DND-41 (cell line): ENCODE measurements at regions not wholly inside any gene's neighbourhood (a gene's known extent, or its start where the extent isn't known, plus 50 kb on each side); places are given as distances from the start of the nearest gene placed in this dataset.

Source experiments
- EZH2 ChIP-seq: IDR thresholded peaks from 3 replicates; pipeline ENCODE4 v1.6.1; 2012; ENCODE audit warnings: borderline replicate concordance, low read depth, mild to moderate bottlenecking, moderate library complexity, low read length, inconsistent platforms; ENCODE audit not compliant: severe bottlenecking
- TF ChIP-seq, protein P1 (sequence below): IDR thresholded peaks from 2 replicates; pipeline ENCODE4 v1.5.1; 2012; ENCODE audit warnings: borderline replicate concordance, low read length, moderate library complexity, mild to moderate bottlenecking; ENCODE audit not compliant: poor library complexity, severe bottlenecking; ENCODE audit errors: extremely low read depth

DNA sequence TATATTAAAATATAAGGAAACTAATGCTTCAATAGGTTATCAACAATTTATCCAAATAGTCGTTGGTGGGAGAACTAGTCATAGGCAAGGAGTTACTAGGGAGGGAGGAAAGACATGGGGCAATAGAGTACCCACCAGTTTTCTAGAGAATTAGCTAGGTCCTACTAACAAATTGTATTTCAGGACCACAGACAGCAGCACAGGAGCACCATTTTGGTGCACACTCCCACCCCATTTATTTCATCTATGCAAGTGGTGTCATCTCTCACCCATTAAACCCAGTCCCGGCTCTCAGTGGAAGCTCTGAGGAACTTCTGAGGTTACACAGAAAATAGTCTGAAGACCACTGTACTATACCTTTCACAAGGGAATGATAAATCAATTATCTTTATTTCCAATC, 89.0 kb upstream of the BCAR3 start:
- TF ChIP-seq, protein P1, sequence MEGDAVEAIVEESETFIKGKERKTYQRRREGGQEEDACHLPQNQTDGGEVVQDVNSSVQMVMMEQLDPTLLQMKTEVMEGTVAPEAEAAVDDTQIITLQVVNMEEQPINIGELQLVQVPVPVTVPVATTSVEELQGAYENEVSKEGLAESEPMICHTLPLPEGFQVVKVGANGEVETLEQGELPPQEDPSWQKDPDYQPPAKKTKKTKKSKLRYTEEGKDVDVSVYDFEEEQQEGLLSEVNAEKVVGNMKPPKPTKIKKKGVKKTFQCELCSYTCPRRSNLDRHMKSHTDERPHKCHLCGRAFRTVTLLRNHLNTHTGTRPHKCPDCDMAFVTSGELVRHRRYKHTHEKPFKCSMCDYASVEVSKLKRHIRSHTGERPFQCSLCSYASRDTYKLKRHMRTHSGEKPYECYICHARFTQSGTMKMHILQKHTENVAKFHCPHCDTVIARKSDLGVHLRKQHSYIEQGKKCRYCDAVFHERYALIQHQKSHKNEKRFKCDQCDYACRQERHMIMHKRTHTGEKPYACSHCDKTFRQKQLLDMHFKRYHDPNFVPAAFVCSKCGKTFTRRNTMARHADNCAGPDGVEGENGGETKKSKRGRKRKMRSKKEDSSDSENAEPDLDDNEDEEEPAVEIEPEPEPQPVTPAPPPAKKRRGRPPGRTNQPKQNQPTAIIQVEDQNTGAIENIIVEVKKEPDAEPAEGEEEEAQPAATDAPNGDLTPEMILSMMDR, result no peak
- no peak for TF ChIP-seq EZH2
